ENCODE measurements at regions not wholly inside any gene's neighbourhood (a gene's known extent, or its start where the extent isn't known, plus 50 kb on each side); places are given as distances from the start of the nearest gene placed in this dataset.
A peak's percentile ranks its signal among the peaks of the same experiment; 100 is the strongest.

DNA sequence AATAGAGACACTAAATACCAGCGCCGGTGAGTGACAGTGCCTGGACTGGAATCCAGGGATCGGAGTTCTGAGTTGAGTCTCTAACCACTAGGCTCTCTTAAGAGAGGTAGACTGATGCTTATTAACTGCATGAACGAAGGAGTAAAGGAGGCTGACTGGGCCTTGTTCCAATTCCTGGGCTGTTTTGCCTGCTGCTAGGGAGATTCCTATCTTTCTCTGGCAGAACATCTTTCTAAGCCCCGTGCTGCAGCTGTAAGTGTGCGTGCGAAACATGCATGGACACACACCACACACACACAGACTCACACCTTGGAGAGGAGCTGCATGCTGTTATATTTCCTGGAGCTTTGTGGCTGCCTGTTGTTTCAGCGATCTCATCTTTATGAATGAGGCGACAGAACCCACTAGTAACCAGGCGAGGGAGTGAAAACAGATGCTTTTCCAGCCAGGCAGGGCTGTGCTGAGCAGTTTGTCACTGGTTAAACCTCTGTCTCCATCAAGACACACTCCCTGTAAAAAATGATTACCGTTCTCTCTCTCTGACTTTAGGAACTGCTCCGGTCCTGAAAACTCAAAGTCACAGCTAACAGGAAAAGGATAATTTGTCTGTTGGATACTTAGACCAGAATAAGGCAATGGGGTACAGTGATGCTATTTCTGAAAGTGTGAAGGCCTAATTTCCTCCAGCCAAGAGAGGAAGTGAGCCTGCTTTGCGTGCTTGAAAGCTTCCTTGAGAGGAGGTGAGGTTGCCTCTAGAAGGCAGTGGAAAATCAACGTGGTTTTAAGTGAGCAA, 157.4 kb upstream of the ZNF217 start:
- no peak for TF ChIP-seq ZNF274 (IDR thresholded peaks at IDR 0.05; ENCODE audit: low read depth, low read length)
- peak overlapping the region; percentile 41; the same call in 1 of the 2 replicates for H3K4me3 ChIP-seq (ENCODE audit: low read length)

DNA sequence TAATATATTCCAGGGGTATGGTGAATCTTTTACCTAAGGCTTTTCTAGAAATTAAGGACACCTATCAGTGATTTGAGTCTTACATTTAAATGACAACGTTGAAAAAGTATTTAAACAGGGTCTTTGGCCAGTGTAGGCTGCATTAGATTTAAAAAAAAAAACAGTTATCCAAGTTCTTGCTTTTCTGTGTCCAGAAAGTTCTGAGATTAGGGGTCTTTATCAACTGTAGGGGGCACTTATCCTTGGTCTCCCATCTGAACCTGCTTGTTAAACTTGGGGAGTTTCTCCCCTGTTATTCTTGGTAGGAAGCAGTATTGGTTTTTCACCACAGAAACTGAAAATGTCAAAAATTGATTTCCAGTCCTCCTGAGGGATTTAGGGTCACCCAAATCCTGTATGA, 155.9 kb upstream of the ZNF217 start:
- H3K4me3 ChIP-seq (ENCODE audit: low read length), result no peak overlapping the region
- TF ChIP-seq ZNF274 (IDR thresholded peaks at IDR 0.05; ENCODE audit: low read depth, low read length), result no peak

DNA sequence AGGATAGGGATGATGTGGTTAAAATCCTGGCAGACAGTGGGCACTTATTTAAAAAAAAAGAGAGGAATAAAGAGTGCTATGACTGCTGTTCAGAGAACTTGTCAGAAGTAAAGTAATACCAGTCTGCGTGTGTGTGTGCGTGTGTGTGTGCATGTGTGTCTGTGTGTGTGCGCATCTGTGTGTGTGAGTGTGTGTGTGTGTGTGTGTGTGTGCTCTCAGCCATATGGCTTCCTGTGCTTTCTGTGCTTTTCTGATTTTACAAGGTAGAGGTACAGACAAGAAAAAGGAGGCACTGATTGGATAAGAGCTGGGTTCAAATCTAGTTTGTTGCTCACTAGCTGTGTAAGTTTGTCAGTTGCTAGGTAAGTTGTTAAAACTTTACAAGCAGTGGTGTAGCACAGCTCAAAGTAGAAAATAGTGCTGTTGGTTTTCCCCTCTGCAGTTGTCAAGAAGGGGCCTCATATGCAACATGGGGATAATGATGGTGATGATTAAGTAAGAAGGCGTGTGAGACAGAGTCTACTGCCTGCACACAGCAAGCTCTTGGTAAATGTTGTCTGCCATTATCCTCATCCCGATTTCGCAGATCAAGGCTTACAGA, 155.3 kb upstream of the ZNF217 start:
- H3K4me3 ChIP-seq (ENCODE audit: low read length), result no peak overlapping the region

DNA sequence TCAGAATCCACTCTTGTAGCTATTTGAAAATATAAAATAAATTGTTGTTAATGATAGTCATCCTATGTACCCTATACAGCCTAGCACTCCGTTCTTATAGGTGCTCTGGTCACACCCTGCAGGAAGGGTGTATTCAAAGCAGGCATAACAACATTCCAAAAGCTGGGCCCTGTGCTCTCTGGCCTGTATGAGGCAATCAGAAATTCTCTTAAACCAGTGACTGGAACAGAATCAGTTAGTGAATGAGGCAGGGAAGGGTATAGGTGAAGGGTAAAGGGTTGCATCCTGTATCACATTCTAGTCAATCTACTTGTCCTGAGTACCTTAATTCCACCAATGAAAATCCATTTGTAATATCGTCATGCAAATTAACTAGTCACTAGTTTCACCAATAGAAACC, 154.5 kb upstream of the ZNF217 start:
- TF ChIP-seq ZNF274 (IDR thresholded peaks at IDR 0.05; ENCODE audit: low read depth, low read length), result no peak
- no peak overlapping the region for H3K4me3 ChIP-seq (ENCODE audit: low read length)

More for the DNA sequence above, 155.3 kb upstream of the ZNF217 start:
- TF ChIP-seq ZNF274 (IDR thresholded peaks at IDR 0.05; ENCODE audit: low read depth, low read length), result no peak

DNA sequence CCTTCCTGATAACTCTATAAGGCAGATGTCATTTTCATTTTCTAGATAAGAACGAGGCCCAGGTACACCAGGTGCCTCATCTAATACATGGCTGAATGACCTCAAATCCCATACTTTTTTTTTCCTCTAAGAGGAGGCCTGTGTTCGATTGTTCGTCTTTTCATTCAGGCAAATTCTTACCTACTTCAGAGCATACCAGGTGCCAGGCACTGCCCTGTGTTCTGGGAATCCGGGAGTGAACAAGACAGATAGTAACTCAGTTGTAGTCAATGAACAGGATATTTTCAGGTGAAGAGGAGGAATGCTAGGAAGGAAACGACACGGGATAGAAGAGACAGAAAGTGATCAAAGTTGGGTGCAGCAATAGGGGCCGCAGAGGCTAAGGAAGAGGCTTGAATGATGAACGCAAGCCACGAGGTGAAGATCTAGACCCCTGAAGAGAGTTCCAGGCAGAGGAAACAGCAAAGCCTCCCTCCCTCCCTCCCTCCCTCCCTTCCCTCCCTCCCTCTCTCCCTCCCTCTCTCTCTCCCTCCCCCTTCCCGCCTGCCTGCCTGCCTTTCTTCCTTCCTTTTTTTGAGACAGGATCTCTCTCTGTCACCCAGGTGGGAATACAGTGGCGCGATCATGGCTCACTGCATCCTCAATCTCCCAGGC, 150.1 kb upstream of the ZNF217 start:
- no peak for TF ChIP-seq ZNF274 (IDR thresholded peaks at IDR 0.05; ENCODE audit: low read depth, low read length)

DNA sequence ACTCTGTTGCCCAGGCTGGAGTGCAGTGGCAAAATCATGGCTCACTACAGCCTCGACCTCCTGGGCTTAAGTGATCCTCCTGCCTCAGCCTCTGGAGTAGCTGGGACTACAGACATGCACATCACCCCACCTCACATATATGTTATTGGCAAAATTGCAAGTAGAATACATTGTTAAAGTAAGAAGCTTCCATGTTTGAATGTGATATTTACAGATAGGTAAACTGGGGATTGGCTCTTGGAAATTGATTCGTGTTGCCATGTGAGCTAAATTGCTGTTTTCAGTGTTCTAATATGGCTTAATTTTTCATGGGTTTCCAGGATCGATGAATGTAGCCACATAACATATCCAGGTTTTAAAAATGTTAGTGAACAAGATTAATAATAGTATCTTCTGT, 149.0 kb upstream of the ZNF217 start:
- TF ChIP-seq ZNF274 (IDR thresholded peaks at IDR 0.05; ENCODE audit: low read depth, low read length), result no peak
- H3K4me3 ChIP-seq (ENCODE audit: low read length), result no peak overlapping the region

More for the DNA sequence above, 150.1 kb upstream of the ZNF217 start:
- no peak overlapping the region for H3K4me3 ChIP-seq (ENCODE audit: low read length)

DNA sequence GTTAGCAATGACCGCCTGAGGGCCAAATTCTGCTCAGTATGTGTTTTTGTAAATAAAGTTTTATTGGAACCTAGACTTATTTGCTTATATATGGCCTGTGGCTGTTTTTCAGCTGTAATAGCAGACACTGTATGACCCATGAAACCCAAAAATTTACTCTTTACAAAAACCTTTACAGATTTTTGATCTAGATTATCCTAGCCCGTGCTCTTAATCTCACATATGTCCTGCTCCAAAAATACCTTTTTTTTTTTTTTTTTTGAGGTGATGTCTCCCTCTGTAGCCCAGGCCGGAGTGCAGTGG, 148.0 kb upstream of the ZNF217 start:
- H3K4me3 ChIP-seq (ENCODE audit: low read length), result no peak overlapping the region
- TF ChIP-seq ZNF274 (IDR thresholded peaks at IDR 0.05; ENCODE audit: low read depth, low read length), result no peak

DNA sequence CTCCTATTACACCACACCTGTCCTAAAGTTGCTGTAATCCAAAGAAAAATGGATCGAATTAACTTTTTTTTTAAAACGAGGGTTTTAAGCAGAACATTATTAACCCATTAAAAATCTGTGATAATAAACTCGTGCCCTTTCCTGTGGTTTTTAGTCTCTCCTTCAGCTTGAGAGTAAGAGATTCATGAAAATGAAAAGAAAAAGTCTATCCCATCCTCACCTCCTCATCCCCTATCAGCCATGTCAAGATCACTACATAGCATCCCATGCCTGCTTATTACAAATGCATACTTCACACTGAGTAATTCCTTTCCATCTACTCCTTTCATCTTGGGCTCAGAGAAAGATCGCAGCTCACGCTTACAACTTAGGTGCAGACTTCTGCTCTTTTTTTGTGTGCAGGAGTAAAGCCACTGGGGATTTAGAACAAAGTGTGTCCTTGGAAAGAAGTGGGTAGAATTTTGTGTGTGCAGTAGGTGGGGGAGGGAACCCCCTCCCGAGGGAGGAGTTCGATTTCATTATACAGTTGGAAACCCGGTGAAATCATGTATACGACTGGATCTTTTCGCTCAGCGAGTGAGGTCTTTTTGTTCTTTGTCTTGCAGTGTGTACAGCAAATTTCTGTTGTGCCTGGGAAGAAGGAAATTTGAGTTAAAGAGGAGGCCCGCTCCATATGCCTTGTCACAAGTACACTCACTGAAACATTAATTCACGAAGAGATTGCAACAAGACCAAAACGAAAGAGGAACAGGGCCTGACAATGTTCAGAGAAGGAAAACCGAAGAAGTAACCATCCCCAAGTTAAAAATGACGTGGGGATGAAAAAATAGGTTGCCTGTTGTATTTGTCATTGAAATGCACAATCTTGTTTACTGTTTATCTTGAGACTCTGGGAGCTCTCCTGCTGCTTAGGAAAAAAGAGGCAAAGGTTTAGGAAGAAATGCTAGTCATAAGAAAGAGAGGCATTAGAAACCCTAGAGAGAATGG, 146.5 kb upstream of the ZNF217 start:
- peak overlapping the region; percentile 76 for H3K4me3 ChIP-seq (ENCODE audit: low read length)
- TF ChIP-seq ZNF274 (IDR thresholded peaks at IDR 0.05; ENCODE audit: low read depth, low read length), result no peak

DNA sequence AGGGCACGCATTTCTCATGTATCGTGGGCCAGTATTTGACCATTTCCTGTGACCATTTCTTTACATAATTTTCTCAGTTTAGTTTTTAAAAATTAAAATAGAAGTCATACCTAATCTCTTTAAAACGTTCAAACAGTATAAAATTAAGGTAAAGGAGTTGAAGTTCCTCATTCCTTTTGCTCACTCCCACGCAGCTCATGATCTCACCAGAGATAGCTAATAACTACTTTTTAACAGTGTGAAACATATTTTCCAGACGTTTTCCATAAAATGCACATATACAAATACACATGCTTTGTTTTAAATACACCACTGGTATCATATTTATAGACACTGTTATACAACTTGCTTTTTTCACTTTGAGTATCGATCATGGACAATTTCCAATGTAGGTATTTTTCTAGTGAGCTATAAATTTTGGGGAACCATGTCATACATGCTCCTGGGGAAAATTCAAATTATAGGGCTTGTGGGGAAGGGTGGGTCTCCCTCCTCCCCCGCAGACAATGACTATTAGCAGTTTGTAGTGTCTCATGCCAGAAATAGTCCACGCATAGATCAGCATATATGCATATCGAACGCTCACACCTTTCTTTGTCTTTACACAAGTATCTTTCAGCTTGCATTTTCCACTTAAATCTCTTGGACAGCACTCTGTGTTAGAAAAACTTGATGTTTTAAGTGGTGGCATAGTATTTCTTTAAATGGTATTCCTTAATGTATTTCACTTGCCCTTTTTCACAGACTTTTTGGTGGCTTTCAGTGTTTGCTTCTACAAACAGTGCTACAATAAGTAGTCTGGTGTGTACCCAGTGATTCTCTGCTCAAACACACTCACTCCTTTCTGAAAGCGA, 145.5 kb upstream of the ZNF217 start:
- TF ChIP-seq ZNF274 (IDR thresholded peaks at IDR 0.05; ENCODE audit: low read depth, low read length), result no peak
- peak overlapping the region; percentile 17; the same call in 1 of the 2 replicates for H3K4me3 ChIP-seq (ENCODE audit: low read length)

DNA sequence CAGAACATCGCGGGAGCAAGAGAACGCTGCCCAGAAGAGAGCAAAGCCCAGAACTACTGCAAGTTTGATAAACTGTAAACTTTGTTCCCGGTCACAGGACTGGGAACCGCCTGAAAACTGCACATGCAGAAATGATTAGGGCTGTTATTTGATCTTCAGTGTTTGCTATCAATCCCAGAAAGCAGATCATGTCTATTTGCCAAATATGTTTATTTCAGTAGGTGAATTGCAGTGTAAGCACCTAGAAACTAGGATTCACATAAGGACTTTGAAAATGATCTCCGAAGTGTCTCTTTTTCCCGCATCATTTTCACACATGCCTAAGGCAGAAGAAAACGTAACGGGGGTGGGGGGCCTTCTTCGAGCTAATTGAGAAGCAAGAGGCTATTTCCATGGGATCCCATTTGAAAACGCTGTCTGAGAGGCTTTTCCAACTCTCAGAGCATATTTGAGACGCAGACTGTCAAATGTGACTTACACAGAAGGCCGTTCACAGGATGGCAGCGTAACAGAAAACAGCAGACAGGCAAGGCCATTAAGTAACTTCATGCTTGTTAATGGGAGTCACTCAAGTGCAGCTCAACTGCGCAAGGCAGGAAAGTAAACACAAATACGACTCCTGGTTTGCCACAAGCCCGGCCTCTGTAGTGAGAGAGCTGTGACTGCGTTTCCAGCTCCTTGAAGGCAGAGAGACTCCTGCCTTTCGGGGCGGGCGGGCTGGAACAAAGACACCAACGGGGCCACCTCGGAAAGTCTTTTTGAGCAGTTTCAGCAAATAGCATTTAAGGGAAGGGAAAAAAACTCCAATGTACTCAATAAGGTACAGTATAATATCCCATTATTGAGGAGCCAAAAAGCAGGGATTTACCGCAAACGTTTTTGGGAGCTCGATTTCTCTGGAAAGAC, 144.7 kb upstream of the ZNF217 start:
- no peak overlapping the region for H3K4me3 ChIP-seq (ENCODE audit: low read length)
- TF ChIP-seq ZNF274 (IDR thresholded peaks at IDR 0.05; ENCODE audit: low read depth, low read length), result no peak

DNA sequence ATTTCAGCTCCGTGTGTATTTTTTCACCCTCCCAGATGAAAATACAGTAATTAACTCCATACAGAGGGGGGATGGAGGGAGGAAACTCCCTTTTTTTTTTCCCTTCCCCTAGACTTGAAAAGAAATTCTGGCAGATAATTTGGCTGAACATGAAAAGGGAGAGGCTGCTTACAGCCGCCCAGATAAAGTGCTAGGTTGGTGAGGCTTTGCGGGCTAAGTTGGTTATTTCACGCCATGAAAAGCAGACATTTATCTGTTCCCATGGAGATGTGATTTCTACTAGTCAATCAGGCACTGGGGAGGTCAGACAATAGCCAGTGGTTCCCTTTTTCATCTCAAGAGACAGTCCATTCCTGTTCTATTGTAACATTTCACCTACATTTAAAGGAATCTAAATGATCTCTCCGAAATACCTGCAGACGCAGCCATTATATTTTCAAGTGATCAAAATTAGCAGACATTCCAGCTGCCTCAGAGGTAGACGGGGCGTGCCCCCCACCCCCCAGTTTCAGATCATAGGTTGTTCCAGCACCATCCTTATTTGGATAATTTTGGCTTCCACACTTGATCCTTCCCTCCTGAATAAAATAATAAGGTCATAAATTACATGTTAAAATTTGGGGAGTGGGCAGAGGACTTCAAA, 143.9 kb upstream of the ZNF217 start:
- peak overlapping the region; percentile 68; the same call in 1 of the 2 replicates for H3K4me3 ChIP-seq (ENCODE audit: low read length)
- no peak for TF ChIP-seq ZNF274 (IDR thresholded peaks at IDR 0.05; ENCODE audit: low read depth, low read length)
